ENCODE measurements at regions not wholly inside any gene's neighbourhood (a gene's known extent, or its start where the extent isn't known, plus 50 kb on each side); places are given as distances from the start of the nearest gene placed in this dataset.

GRCh38 chr4:26214994-26215393, 105.8 kb upstream of the RBPJ start:
- no peak for DNase-seq (ENCODE audit: low read depth)
- no peak for TF ChIP-seq CTCF (IDR thresholded peaks at IDR 0.05; ENCODE audit: insufficient read depth, low read length)
- no peak overlapping the region for H3K4me3 ChIP-seq (ENCODE audit: low read depth, low read length)

GRCh38 chr4:26215725-26216124, 105.1 kb upstream of the RBPJ start:
- TF ChIP-seq CTCF (IDR thresholded peaks at IDR 0.05; ENCODE audit: insufficient read depth, low read length): no peak

GRCh38 chr4:26217481-26217880, 103.3 kb upstream of the RBPJ start:
- no peak for TF ChIP-seq CTCF (IDR thresholded peaks at IDR 0.05; ENCODE audit: insufficient read depth, low read length)
- H3K4me3 ChIP-seq (ENCODE audit: low read depth, low read length): no peak overlapping the region
- no peak for DNase-seq (ENCODE audit: low read depth)

More at GRCh38 chr4:26215725-26216124, 105.1 kb upstream of the RBPJ start:
- DNase-seq (ENCODE audit: low read depth): no peak
- H3K4me3 ChIP-seq (ENCODE audit: low read depth, low read length): no peak overlapping the region

GRCh38 chr4:26217961-26218676, 102.7 kb upstream of the RBPJ start:
- DNase-seq (ENCODE audit: low read depth): peak; percentile 43
- no peak overlapping the region for H3K4me3 ChIP-seq (ENCODE audit: low read depth, low read length)
- TF ChIP-seq CTCF (IDR thresholded peaks at IDR 0.05; ENCODE audit: insufficient read depth, low read length): no peak

- TF ChIP-seq CTCF (IDR thresholded peaks at IDR 0.05; ENCODE audit: insufficient read depth, low read length): no peak
- H3K4me3 ChIP-seq (ENCODE audit: low read depth, low read length): no peak overlapping the region
- DNase-seq (ENCODE audit: low read depth): no peak
Measured at GRCh38 chr4:26218677-26219605, 101.9 kb upstream of the RBPJ start.

- no peak for TF ChIP-seq CTCF (IDR thresholded peaks at IDR 0.05; ENCODE audit: insufficient read depth, low read length)
- H3K4me3 ChIP-seq (ENCODE audit: low read depth, low read length): no peak overlapping the region
- DNase-seq (ENCODE audit: low read depth): peak; percentile 70
Measured at GRCh38 chr4:26220696-26221095, 100.1 kb upstream of the RBPJ start.
